NCI-H1436 (cell line): ENCODE measurements at regions not wholly inside any gene's neighbourhood (a gene's known extent, or its start where the extent isn't known, plus 50 kb on each side); places are given as distances from the start of the nearest gene placed in this dataset.
"Not testable (repeated sequence)": the region's sequence is repeated elsewhere in the genome, so short reads cannot be mapped to it uniquely, and the experiment has no call there.

ENCODE experiments used
- DNase-seq: peaks from one replicate; lab custom pipeline; 2025; lab: John Stamatoyannopoulos, UW

GRCh38 chr13:105684216-105684615 lies 851.2 kb downstream of the EFNB2 start:
- no peak for DNase-seq

GRCh38 chr13:105679838-105680237 lies 855.6 kb downstream of the EFNB2 start:
- no peak for DNase-seq

- DNase-seq: no peak
Measured at GRCh38 chr13:105678072-105678471, 857.4 kb downstream of the EFNB2 start.

- no peak for DNase-seq
Measured at GRCh38 chr13:105672881-105673280, 862.6 kb downstream of the EFNB2 start.

- DNase-seq: not testable (repeated sequence)
Measured at GRCh38 chr13:105671131-105671530, 864.3 kb downstream of the EFNB2 start.

GRCh38 chr13:105670179-105670990 lies 865.1 kb downstream of the EFNB2 start:
- DNase-seq: no peak

GRCh38 chr13:105665284-105665683 lies 870.2 kb downstream of the EFNB2 start:
- DNase-seq: no peak

- no peak for DNase-seq
Measured at GRCh38 chr13:105663182-105663581, 872.3 kb downstream of the EFNB2 start.

GRCh38 chr13:105660561-105660960 lies 874.9 kb downstream of the EFNB2 start:
- no peak for DNase-seq

- DNase-seq: no peak
Measured at GRCh38 chr13:105658431-105658830, 877.0 kb downstream of the EFNB2 start.

- no peak for DNase-seq
Measured at GRCh38 chr13:105655046-105655445, 880.4 kb downstream of the EFNB2 start.

GRCh38 chr13:105643966-105644365 lies 891.5 kb downstream of the EFNB2 start:
- DNase-seq: no peak

- DNase-seq: no peak
Measured at GRCh38 chr13:105642511-105642958, 892.9 kb downstream of the EFNB2 start.

- no peak for DNase-seq
Measured at GRCh38 chr13:105641121-105641520, 894.3 kb downstream of the EFNB2 start.

- no peak for DNase-seq
Measured at GRCh38 chr13:105638426-105638825, 897.0 kb downstream of the EFNB2 start.

GRCh38 chr13:105634059-105634458 lies 901.4 kb downstream of the EFNB2 start:
- DNase-seq: no peak

- DNase-seq: no peak
Measured at GRCh38 chr13:105630431-105630830, 905.0 kb downstream of the EFNB2 start.

- no peak for DNase-seq
Measured at GRCh38 chr13:105627270-105627669, 908.2 kb downstream of the EFNB2 start.

GRCh38 chr13:105625691-105626090 lies 909.8 kb downstream of the EFNB2 start:
- no peak for DNase-seq

- no peak for DNase-seq
Measured at GRCh38 chr13:105616333-105617075, 919.0 kb downstream of the EFNB2 start.

- no peak for DNase-seq
Measured at GRCh38 chr13:105612541-105612940, 922.9 kb downstream of the EFNB2 start.

- no peak for DNase-seq
Measured at GRCh38 chr13:105611424-105611823, 924.0 kb downstream of the EFNB2 start.

GRCh38 chr13:105608104-105608503 lies 927.4 kb downstream of the EFNB2 start:
- DNase-seq: no peak
